H1 (cell line): ENCODE measurements at regions not wholly inside any gene's neighbourhood (a gene's known extent, or its start where the extent isn't known, plus 50 kb on each side); places are given as distances from the start of the nearest gene placed in this dataset.

Source experiments
- CTCF ChIA-PET: fragments of 300-600 bp; sonication (Branson Sonifier 250); formaldehyde crosslinking; loops from one replicate; lab custom pipeline; 2021; ENCODE audit not compliant: partially characterized antibody; lab: Charles Lee
- POLR2A ChIA-PET: fragments of 300-600 bp; sonication (Branson Sonifier 250); formaldehyde crosslinking; loops from one replicate; lab custom pipeline; 2021; ENCODE audit warnings: inconsistent platforms; ENCODE audit not compliant: partially characterized antibody; lab: Charles Lee
- DNase-seq, 2 experiments: peaks; one replicate each; pipeline versions ENCODE4 v3.0.0 to v3.0.0-alpha.2; 2010 to 2022; ENCODE audit warnings: low spot score in 2 of 2, low read depth in 1 of 2, mixed read lengths in 1 of 2
- FAIRE-seq: peaks from 2 replicates; lab custom pipeline; 2011; peaks lifted over from hg19 to GRCh38; lab: Jason Lieb, UNC
- H2AFZ ChIP-seq: 2 replicates; pipeline ENCODE4 v1.8.1; 2012; ENCODE audit warnings: low read length, inconsistent platforms
- H2AK5ac ChIP-seq: 2 replicates; pipeline ENCODE4 v1.6.1; 2013; ENCODE audit warnings: low read depth, low read length
- H2BK120ac ChIP-seq: replicated peaks from 2 replicates; pipeline ENCODE3; 2013; ENCODE audit warnings: low read depth, low read length, inconsistent platforms
- H2BK12ac ChIP-seq: 2 replicates; pipeline ENCODE4 v1.6.1; 2013; ENCODE audit warnings: low read depth, low read length
- H2BK15ac ChIP-seq: 2 replicates; pipeline ENCODE4 v1.6.1; 2013; ENCODE audit warnings: low read length
- H2BK20ac ChIP-seq: 2 replicates; pipeline ENCODE4 v1.6.1; 2013; ENCODE audit warnings: low read length
- H2BK5ac ChIP-seq: 2 replicates; pipeline ENCODE4 v1.6.1; 2013; ENCODE audit warnings: low read depth, low read length
- H3K14ac ChIP-seq: 2 replicates; pipeline ENCODE4 v1.6.1; 2013; ENCODE audit warnings: inconsistent platforms; ENCODE audit not compliant: insufficient read length
- H3K18ac ChIP-seq: 2 replicates; pipeline ENCODE4 v1.6.1; 2013; ENCODE audit warnings: low read length; ENCODE audit errors: extremely low read depth
- H3K23ac ChIP-seq: 2 replicates; pipeline ENCODE4 v1.6.1; 2013; ENCODE audit warnings: inconsistent platforms; ENCODE audit not compliant: insufficient read length
- H3K23me2 ChIP-seq: 2 replicates; pipeline ENCODE4 v1.6.1; 2013; ENCODE audit warnings: low read depth, low read length
- H3K27ac ChIP-seq: 2 replicates; pipeline ENCODE4 v1.6.1; 2011; ENCODE audit warnings: low read depth, low read length, inconsistent platforms
- H3K27me3 ChIP-seq, 4 experiments: replicated peaks in 1 of 4; 1 replicate in 1 of 4; 2 replicates in 3 of 4; pipeline versions ENCODE4 v1.6.1 to v1.8.1; 2011 to 2013; ENCODE audit warnings: low read length in 3 of 4, mild to moderate bottlenecking in 3 of 4, inconsistent platforms in 2 of 4, mixed read lengths in 2 of 4, moderate library complexity in 1 of 4; ENCODE audit not compliant: control insufficient read depth in 3 of 4, insufficient read depth in 3 of 4; ENCODE audit errors: extremely low read depth in 1 of 4
- H3K36me3 ChIP-seq, 4 experiments: 2 replicates each; pipeline versions ENCODE4 v1.6.1 to v1.8.1; 2011 to 2013; ENCODE audit warnings: mild to moderate bottlenecking in 4 of 4, low read length in 3 of 4, moderate library complexity in 2 of 4, control low read depth in 1 of 4, inconsistent platforms in 1 of 4; ENCODE audit not compliant: insufficient read depth in 4 of 4, control insufficient read depth in 2 of 4
- H3K4ac ChIP-seq: replicated peaks from 2 replicates; pipeline ENCODE3; 2013; ENCODE audit warnings: low read length, low read depth, mixed read lengths, inconsistent platforms; ENCODE audit not compliant: insufficient read length
- H3K4me1 ChIP-seq, 4 experiments: replicated peaks in 1 of 4; 1 replicate in 1 of 4; 2 replicates in 3 of 4; pipeline versions ENCODE4 v1.6.1 to v1.8.1; 2011 to 2013; ENCODE audit warnings: low read length in 3 of 4, inconsistent platforms in 2 of 4, mixed read lengths in 1 of 4; ENCODE audit not compliant: insufficient read depth in 4 of 4, control insufficient read depth in 3 of 4
- H3K4me2 ChIP-seq, 2 experiments: 2 replicates each; pipeline versions ENCODE4 v1.6.1 to v1.8.1; 2011 to 2013; ENCODE audit warnings: low read depth in 2 of 2, low read length in 2 of 2, control low read depth in 1 of 2, inconsistent platforms in 1 of 2, mild to moderate bottlenecking in 1 of 2; ENCODE audit not compliant: insufficient read depth in 1 of 2
- H3K4me3 ChIP-seq, 4 experiments: fragments of 200-600, 300-600 bp in 1 of 4; sonication (generic), shearing (Covaris generic), sonication (Bioruptor Twin) in 1 of 4; 2 replicates each; pipeline versions ENCODE4 v1.5.1 to v1.8.1; 2011 to 2016; ENCODE audit warnings: low read length in 4 of 4, low read depth in 3 of 4, control low read depth in 2 of 4, inconsistent platforms in 2 of 4, mild to moderate bottlenecking in 2 of 4, mixed read lengths in 1 of 4, moderate library complexity in 1 of 4; ENCODE audit not compliant: insufficient read depth in 2 of 4; ENCODE audit errors: extremely low read depth in 1 of 4
- H3K56ac ChIP-seq: replicated peaks from 2 replicates; pipeline ENCODE3; 2013; ENCODE audit warnings: low read depth, mild to moderate bottlenecking, mixed read lengths, low read length, inconsistent platforms; ENCODE audit not compliant: insufficient read length
- H3K79me1 ChIP-seq: 2 replicates; pipeline ENCODE4 v1.6.1; 2013; ENCODE audit warnings: low read depth, low read length, control low read depth
- H3K79me2 ChIP-seq, 2 experiments: 2 replicates each; pipeline versions ENCODE4 v1.6.1 to v1.8.1; 2012 to 2013; ENCODE audit warnings: low read length in 2 of 2, mild to moderate bottlenecking in 2 of 2, inconsistent platforms in 1 of 2; ENCODE audit not compliant: insufficient read depth in 2 of 2, control insufficient read depth in 1 of 2
- H3K9ac ChIP-seq, 4 experiments: replicated peaks in 1 of 4; 1 replicate in 1 of 4; 2 replicates in 3 of 4; pipeline versions ENCODE4 v1.6.1 to v1.8.1; 2011 to 2013; ENCODE audit warnings: low read depth in 3 of 4, low read length in 3 of 4, control low read depth in 2 of 4, mild to moderate bottlenecking in 2 of 4, moderate library complexity in 2 of 4, inconsistent platforms in 1 of 4; ENCODE audit errors: extremely low read depth in 1 of 4
- H3K9me3 ChIP-seq, 2 experiments: 2 replicates each; pipeline versions ENCODE4 v1.6.1 to v1.8.1; 2012 to 2013; ENCODE audit warnings: mild to moderate bottlenecking in 2 of 2, moderate library complexity in 2 of 2, control low read depth in 1 of 2, inconsistent platforms in 1 of 2, low read depth in 1 of 2, low read length in 1 of 2, mixed read lengths in 1 of 2; ENCODE audit not compliant: insufficient read depth in 2 of 2
- H4K20me1 ChIP-seq, 2 experiments: replicated peaks in 1 of 2; 2 replicates each; pipeline versions ENCODE3 to v1.8.1; 2011 to 2013; ENCODE audit warnings: inconsistent platforms in 2 of 2, low read length in 2 of 2, mild to moderate bottlenecking in 1 of 2; ENCODE audit not compliant: insufficient read depth in 2 of 2, control insufficient read depth in 1 of 2
- H4K5ac ChIP-seq: 2 replicates; pipeline ENCODE4 v1.6.1; 2013; ENCODE audit warnings: low read length, low read depth, mixed read lengths, inconsistent platforms; ENCODE audit not compliant: insufficient read length
- H4K8ac ChIP-seq: 2 replicates; pipeline ENCODE4 v1.8.0; 2013; ENCODE audit warnings: mild to moderate bottlenecking, moderate library complexity, low read length, inconsistent platforms; ENCODE audit not compliant: insufficient read depth; ENCODE audit errors: extremely low read depth
- H4K91ac ChIP-seq: replicated peaks from 2 replicates; pipeline ENCODE3; 2013; ENCODE audit warnings: low read length, mixed read lengths, inconsistent platforms; ENCODE audit not compliant: insufficient read length
- CBX5 ChIP-seq: fragments of 300-800, 300-1000 bp; sonication (generic); IDR thresholded peaks from 2 replicates; pipeline ENCODE4 v1.7.1; 2016; ENCODE audit warnings: antibody characterized with exemption, low read length, low read depth
- CTBP2 ChIP-seq: IDR thresholded peaks from 2 replicates; pipeline ENCODE4 v1.7.0; 2011; ENCODE audit warnings: borderline replicate concordance, mild to moderate bottlenecking, moderate library complexity, mixed read lengths, low read length; ENCODE audit not compliant: insufficient read depth, insufficient read length
- E2F6 ChIP-seq: IDR thresholded peaks from 2 replicates; pipeline ENCODE4 v1.6.1; 2012; ENCODE audit warnings: inconsistent platforms
- JUND ChIP-seq: IDR thresholded peaks from 2 replicates; pipeline ENCODE4 v1.6.1; 2011; ENCODE audit warnings: mild to moderate bottlenecking, improper control_type of control experiment, low read length
- KDM4A ChIP-seq: IDR thresholded peaks from one replicate; pipeline ENCODE4 v1.7.1; 2012; ENCODE audit warnings: low read depth, mild to moderate bottlenecking, moderate library complexity, low read length, inconsistent platforms; ENCODE audit not compliant: severe bottlenecking
- POLR2AphosphoS5 ChIP-seq: IDR thresholded peaks from 2 replicates; pipeline ENCODE4 v1.6.1; 2011; ENCODE audit warnings: low read depth, low read length
- SIX5 ChIP-seq: IDR thresholded peaks from 2 replicates; pipeline ENCODE4 v1.6.1; 2011; ENCODE audit warnings: mild to moderate bottlenecking, low read depth, low read length
- SRF ChIP-seq: IDR thresholded peaks from 2 replicates; pipeline ENCODE4 v1.6.1; 2011; ENCODE audit warnings: mild to moderate bottlenecking, low read depth, low read length, moderate library complexity
- SUZ12 ChIP-seq: fragments of 200-600 bp; sonication (generic); IDR thresholded peaks from 2 replicates; pipeline ENCODE4 v1.6.1; 2012; ENCODE audit warnings: mild to moderate bottlenecking, inconsistent platforms, low read length, moderate library complexity, mixed read lengths
- WGBS, 2 experiments: shearing (Covaris generic) in 1 of 2; methylation state at CpG; one replicate each; pipeline versions ENCODE4 v1.1.6 to v1.1.7; 2013 to 2015; ENCODE audit warnings: low lambda C conversion rate in 2 of 2, mixed read lengths in 2 of 2, inconsistent platforms in 1 of 2, low coverage in 1 of 2, missing lambda C conversion rate in 1 of 2; ENCODE audit not compliant: insufficient replicate concordance in 2 of 2, insufficient coverage in 1 of 2, insufficient read length in 1 of 2; ENCODE audit errors: extremely low coverage in 1 of 2, missing lambda C conversion rate in 1 of 2; 5-methylcytosine and 5-hydroxymethylcytosine counted together
- TF ChIP-seq, protein P1 (sequence below): IDR thresholded peaks from 2 replicates; pipeline ENCODE4 v1.6.1; 2011; ENCODE audit warnings: low read length, improper control_type of control experiment

DNA sequence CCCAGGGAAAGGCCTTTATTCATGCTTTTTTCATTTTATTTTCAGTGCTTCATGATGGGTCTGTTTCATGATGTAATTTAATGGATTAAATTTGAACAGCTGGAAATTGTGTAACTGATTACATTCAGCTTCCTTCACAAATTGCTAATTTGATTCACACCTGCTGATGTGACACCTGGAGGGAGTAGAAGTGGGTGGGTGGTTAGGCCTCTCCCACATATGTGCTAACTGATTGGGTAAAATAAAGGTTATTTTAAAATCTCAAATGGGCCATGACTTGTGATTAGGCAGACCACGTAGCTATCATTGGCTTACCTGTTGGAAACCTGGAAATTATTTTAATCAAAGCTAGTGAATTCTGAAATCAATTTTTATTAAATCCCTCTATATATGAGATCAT, 142.1 kb downstream of the GXYLT1 start:
- Histone ChIP-seq H3K4me1 (no peaks in the 10 kb centered on the region; a peak in 3 of 7 replicates), H2BK120ac (no peak overlapping the region), H2BK12ac (no peak overlapping the region), H3K36me3 (no peaks in the 10 kb centered on the region), H3K4me3 (no peak overlapping the region), H3K14ac (no peak overlapping the region), H3K27ac (no peak overlapping the region), H3K79me1 (no peaks in the 10 kb centered on the region), H3K79me2 (no peaks in the 10 kb centered on the region), H2AFZ (no peak overlapping the region), H3K9ac (no peak overlapping the region), H3K18ac (no peak overlapping the region), H3K4me2 (no peak overlapping the region), H2AK5ac (no peak overlapping the region), H3K27me3 (no peaks in the 10 kb centered on the region), H2BK5ac (no peak overlapping the region), H3K4ac (no peak overlapping the region), H2BK15ac (no peak overlapping the region), H4K91ac (no peak overlapping the region), H4K5ac (no peak overlapping the region), H3K23ac (no peak overlapping the region), H3K56ac (no peak overlapping the region), H3K9me3 (no peaks in the 10 kb centered on the region), H2BK20ac (no peak overlapping the region), H3K23me2 (no peaks in the 10 kb centered on the region), H4K8ac (no peak overlapping the region), H4K20me1 (no peaks in the 10 kb centered on the region)
- CTCF ChIA-PET: interaction anchor here (0.6 to 2.1 kb wide), 2 partner anchors 19 to 22 kb away, joined by 3 to 11 read pairs; no protein-coding TSS in a partner anchor
- 100% methylated on average over 1 of the region's 1 CpG; no CpG with 5 or more reads in 1 of the 2 experiments for WGBS, 2 experiments
- DNase-seq: no peak
- POLR2A ChIA-PET: no interaction called here
- FAIRE-seq: no peak
- TF ChIP-seq SRF (no peak), SIX5 (no peak), POLR2AphosphoS5 (no peak), KDM4A (no peak), SUZ12 (no peak), CBX5 (no peak), E2F6 (no peak), CTBP2 (no peak), JUND (no peak)
- TF ChIP-seq, protein P1, sequence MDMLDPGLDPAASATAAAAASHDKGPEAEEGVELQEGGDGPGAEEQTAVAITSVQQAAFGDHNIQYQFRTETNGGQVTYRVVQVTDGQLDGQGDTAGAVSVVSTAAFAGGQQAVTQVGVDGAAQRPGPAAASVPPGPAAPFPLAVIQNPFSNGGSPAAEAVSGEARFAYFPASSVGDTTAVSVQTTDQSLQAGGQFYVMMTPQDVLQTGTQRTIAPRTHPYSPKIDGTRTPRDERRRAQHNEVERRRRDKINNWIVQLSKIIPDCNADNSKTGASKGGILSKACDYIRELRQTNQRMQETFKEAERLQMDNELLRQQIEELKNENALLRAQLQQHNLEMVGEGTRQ: no peak
